ENCODE measurements at regions not wholly inside any gene's neighbourhood (a gene's known extent, or its start where the extent isn't known, plus 50 kb on each side); places are given as distances from the start of the nearest gene placed in this dataset.

GRCh38 chr13:44711706-44712105 lies 135.6 kb upstream of the TSC22D1 start:
- TF ChIP-seq CTCF (IDR thresholded peaks at IDR 0.05) (no peak), POLR2A (IDR thresholded peaks at IDR 0.05) (no peak)

Measured in testis (tissue), 2 donors.